ENCODE measurements at regions not wholly inside any gene's neighbourhood (a gene's known extent, or its start where the extent isn't known, plus 50 kb on each side); places are given as distances from the start of the nearest gene placed in this dataset.

- in situ Hi-C loops (cut with HindIII; ENCODE audit: low sequenced_read_pairs) = no loop called here
- no peak overlapping the region for H3K4me3 ChIP-seq (ENCODE audit: low read depth, low read length)
- TF ChIP-seq, protein P1, sequence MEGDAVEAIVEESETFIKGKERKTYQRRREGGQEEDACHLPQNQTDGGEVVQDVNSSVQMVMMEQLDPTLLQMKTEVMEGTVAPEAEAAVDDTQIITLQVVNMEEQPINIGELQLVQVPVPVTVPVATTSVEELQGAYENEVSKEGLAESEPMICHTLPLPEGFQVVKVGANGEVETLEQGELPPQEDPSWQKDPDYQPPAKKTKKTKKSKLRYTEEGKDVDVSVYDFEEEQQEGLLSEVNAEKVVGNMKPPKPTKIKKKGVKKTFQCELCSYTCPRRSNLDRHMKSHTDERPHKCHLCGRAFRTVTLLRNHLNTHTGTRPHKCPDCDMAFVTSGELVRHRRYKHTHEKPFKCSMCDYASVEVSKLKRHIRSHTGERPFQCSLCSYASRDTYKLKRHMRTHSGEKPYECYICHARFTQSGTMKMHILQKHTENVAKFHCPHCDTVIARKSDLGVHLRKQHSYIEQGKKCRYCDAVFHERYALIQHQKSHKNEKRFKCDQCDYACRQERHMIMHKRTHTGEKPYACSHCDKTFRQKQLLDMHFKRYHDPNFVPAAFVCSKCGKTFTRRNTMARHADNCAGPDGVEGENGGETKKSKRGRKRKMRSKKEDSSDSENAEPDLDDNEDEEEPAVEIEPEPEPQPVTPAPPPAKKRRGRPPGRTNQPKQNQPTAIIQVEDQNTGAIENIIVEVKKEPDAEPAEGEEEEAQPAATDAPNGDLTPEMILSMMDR (IDR thresholded peaks at IDR 0.05; ENCODE audit: low read depth, low read length, missing control alignments) = no peak
- no peak for DNase-seq (ENCODE audit: low read depth)
Measured at GRCh38 chr7:18200855-18201254, 173.2 kb upstream of the PRPS1L1 start.

GRCh38 chr7:18201350-18201749 lies 173.7 kb upstream of the PRPS1L1 start:
- TF ChIP-seq, protein P1 (IDR thresholded peaks at IDR 0.05; ENCODE audit: low read depth, low read length, missing control alignments) = no peak
- in situ Hi-C loops (cut with HindIII; ENCODE audit: low sequenced_read_pairs) = no loop called here
- no peak overlapping the region for H3K4me3 ChIP-seq (ENCODE audit: low read depth, low read length)
- no peak for DNase-seq (ENCODE audit: low read depth)

GRCh38 chr7:18202315-18203045 lies 174.8 kb upstream of the PRPS1L1 start:
- in situ Hi-C loops (cut with HindIII; ENCODE audit: low sequenced_read_pairs) = no loop called here
- DNase-seq (ENCODE audit: low read depth) = no peak
- no peak overlapping the region for H3K4me3 ChIP-seq (ENCODE audit: low read depth, low read length)
- TF ChIP-seq, protein P1 (IDR thresholded peaks at IDR 0.05; ENCODE audit: low read depth, low read length, missing control alignments) = no peak

- TF ChIP-seq, protein P1 (IDR thresholded peaks at IDR 0.05; ENCODE audit: low read depth, low read length, missing control alignments) = no peak
- no peak overlapping the region for H3K4me3 ChIP-seq (ENCODE audit: low read depth, low read length)
- in situ Hi-C loops (cut with HindIII; ENCODE audit: low sequenced_read_pairs) = no loop called here
- no peak for DNase-seq (ENCODE audit: low read depth)
Measured at GRCh38 chr7:18206331-18206730, 178.7 kb upstream of the PRPS1L1 start.

GRCh38 chr7:18208921-18209320 lies 181.3 kb upstream of the PRPS1L1 start:
- TF ChIP-seq, protein P1 (IDR thresholded peaks at IDR 0.05; ENCODE audit: low read depth, low read length, missing control alignments) = no peak
- no peak for DNase-seq (ENCODE audit: low read depth)
- no peak overlapping the region for H3K4me3 ChIP-seq (ENCODE audit: low read depth, low read length)
- in situ Hi-C loops (cut with HindIII; ENCODE audit: low sequenced_read_pairs) = no loop called here

GRCh38 chr7:18210377-18210776 lies 182.7 kb upstream of the PRPS1L1 start:
- no peak for DNase-seq (ENCODE audit: low read depth)
- TF ChIP-seq, protein P1 (IDR thresholded peaks at IDR 0.05; ENCODE audit: low read depth, low read length, missing control alignments) = no peak

More at GRCh38 chr7:18210377-18210776, 182.7 kb upstream of the PRPS1L1 start:
- no peak overlapping the region for H3K4me3 ChIP-seq (ENCODE audit: low read depth, low read length)
- in situ Hi-C loops (cut with HindIII; ENCODE audit: low sequenced_read_pairs) = no loop called here

Data from astrocyte of the cerebellum (primary cell).